Femur (tissue), 1 donor: ENCODE measurements at regions not wholly inside any gene's neighbourhood (a gene's known extent, or its start where the extent isn't known, plus 50 kb on each side); places are given as distances from the start of the nearest gene placed in this dataset.
A peak's percentile ranks its signal among the peaks of the same experiment; 100 is the strongest.

Experiments used
- DNase-seq: peaks from one replicate; pipeline ENCODE4 v3.0.0-alpha.2; 2017

DNA sequence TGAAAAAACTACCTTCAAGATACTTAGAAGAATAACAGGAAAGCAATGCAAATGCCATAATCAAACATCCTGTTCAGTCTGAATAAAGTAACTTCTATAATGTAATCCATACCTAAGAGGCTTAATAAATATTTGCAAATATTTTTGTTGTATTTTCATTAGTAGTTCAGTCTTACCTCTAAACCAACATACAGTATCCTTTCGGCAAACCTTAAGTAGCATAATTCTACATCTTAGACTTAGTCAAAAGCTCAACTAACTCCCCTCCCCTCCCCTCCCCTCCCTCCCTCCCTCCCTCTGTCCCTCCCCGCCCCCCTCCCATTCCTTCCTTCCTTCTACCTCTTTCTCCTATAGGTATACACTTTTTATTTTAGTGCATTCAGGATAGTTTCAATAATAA, 1373.2 kb downstream of the SUCLG1 start:
- no peak for DNase-seq

GRCh38 chr2:83081826-83082690, 1377.0 kb downstream of the SUCLG1 start:
- DNase-seq: peak; percentile 25

GRCh38 chr2:83079007-83079406, 1380.1 kb downstream of the SUCLG1 start:
- no peak for DNase-seq

GRCh38 chr2:83072767-83073166, 1386.3 kb downstream of the SUCLG1 start:
- no peak for DNase-seq

GRCh38 chr2:83071914-83072313, 1387.2 kb downstream of the SUCLG1 start:
- no peak for DNase-seq

- DNase-seq: no peak
Measured at GRCh38 chr2:83071352-83071751, 1387.7 kb downstream of the SUCLG1 start.

- no peak for DNase-seq
Measured at GRCh38 chr2:83069724-83070123, 1389.4 kb downstream of the SUCLG1 start.

- no peak for DNase-seq
Measured at GRCh38 chr2:83068714-83069113, 1390.4 kb downstream of the SUCLG1 start.

GRCh38 chr2:83067947-83068346, 1391.1 kb downstream of the SUCLG1 start:
- no peak for DNase-seq

DNA sequence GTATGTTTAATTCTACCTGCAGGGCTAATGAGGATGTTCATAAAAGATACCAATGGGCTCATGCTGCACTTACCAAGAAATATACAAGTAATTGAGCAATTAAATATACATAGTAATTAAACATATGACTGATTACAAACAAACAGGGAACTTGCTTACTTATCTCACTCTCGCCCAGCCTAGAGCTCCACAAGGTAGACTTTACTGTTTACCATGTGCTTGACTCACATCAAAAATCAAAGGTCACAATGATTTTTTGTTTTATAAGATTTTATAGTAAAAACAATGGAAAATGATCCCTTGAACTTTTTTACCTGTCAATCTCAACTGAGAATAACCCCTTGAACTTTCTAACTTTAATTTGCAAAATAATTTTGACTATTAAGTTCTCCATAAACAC, 1395.1 kb downstream of the SUCLG1 start:
- DNase-seq: no peak

DNA sequence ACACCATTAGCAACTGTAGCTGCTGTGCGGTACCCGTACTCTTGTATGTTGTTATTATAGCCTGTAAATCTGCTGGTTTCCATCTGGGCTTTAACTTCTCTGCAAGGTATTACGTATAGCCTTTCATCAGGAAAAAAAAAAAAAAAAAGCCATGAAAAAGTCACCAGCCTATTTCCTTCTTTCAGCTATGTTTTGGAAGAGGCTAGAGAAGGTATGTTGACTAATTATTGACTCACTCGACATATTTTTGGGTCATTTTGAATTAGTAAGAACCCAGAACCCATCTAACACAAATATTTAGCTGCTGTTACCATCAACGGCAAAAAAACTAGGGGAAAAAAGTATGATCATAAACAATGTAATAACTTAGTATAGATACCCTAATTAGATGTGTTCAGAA, 1395.6 kb downstream of the SUCLG1 start:
- DNase-seq: no peak

DNA sequence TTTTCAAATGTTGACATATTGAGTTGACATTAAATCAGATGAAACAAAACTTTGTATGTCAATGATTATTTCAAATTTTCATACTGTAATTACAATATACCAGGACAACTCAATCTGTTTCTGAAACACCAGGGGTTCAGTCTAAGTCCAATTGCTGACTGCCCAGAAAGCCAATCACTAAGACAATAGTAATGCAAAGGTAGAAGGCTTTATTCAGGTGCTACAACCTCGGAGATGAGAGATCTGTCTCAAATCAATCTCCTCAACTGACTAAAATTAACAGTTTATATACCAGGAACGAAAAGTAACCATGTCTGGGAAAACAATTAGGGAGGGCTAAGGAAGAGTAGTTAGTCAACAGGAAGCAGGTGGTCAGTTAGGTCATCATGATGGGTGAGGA, 1400.4 kb downstream of the SUCLG1 start:
- no peak for DNase-seq

DNA sequence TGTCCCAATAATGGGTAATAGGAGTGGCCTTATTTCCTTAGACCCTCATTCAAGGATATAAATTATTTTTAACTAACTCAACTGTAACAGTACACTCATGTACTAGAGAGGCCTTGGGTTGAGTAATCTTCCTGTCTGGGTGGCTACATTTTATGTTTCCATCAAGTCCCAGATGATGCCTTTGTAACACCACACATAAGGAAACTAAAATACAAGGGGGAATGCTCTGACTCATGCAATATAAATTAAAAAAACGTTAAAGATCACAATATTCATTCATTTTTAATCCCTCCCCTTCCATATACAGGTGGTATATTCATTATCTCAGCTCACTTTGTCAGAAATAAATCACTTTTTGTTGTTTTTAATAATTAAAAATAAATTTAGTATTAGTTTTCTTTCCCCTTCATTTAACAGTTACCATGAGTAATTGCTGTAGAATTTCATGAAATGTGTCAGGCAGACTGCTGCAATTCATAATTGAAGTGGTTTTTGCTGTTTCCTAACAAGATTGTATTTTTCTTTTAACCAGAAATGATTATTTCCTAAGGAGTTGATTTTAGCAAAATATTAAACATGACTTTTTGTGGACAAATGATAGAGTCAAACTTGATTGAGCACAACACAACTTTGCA, 1403.6 kb downstream of the SUCLG1 start:
- DNase-seq: no peak

DNA sequence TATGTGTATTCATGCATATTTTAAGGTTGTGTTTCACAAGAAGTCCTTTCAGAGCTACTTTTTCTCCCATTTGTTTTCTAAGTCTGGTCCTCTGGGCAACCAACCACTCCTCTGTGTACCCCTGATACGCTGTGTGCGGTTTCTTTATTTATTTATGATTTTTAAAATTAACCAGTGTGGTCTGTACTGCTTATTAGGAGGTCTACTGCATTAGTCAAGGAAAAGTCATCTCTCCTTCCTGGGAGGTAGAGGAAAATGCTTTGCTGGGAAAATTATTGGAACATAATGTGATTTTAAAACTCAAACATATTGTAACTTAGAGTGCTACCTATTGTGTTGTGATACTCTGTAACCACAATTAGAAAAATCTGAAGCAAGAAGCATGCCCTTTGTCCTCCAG, 1404.3 kb downstream of the SUCLG1 start:
- DNase-seq: no peak

DNA sequence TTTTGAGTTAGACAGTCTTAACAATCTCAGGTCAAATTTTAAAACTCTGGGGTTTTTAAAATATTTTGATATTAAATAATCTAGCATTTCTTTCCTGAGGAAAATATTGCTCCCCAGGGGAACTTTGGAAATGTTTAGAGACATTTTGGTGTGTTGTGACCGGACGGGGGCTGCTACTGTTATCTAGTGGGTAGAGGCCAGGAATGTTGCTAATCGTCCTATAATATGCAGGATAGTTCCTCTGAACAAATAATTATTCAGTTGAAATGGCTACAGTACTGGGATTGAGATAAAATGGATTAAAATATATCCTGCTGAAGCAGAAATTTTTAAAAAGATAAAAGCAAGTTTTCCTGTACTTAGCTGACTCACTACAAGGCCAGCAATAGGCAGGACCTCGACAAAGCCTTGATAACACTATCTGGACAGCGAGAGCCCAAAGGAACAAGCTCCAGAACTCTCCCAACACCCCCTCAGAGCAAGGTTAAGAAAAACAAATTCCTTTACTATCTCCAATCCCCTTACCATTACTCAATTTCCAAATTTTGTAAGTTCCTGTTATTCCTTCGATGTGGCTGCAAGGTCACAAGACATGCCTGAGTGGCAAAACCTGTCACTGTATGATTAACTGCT, 1407.4 kb downstream of the SUCLG1 start:
- no peak for DNase-seq

- no peak for DNase-seq
Measured at GRCh38 chr2:83042053-83042452, 1417.0 kb downstream of the SUCLG1 start.

DNA sequence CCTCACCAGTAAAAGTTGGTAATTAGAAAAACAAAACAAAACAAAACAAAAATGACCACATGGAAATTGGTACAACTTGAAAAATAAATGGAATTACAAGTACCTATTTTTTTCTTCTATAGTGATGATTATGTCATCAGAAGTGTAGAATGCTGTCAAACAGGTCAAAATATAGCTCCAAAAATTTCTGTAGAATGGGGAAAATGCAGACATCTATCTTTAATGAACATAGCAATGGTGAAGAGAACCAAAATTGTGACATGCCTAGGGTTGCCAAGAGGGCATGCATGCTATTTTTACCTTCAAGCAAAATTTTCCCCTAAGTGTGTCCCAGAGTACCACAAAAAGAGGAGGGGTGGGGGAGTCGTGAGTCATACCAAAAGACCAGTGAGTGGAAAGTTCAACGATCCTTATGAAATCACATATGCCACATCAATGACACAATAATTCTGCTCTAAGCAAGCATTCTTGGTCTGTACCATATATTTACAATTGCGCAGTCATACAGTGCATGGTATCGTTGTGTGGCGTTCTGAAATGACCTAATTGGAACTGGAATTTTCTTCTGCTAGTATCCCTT, 1436.4 kb downstream of the SUCLG1 start:
- DNase-seq: peak; percentile 25

- no peak for DNase-seq
Measured at GRCh38 chr2:83017366-83018090, 1441.6 kb downstream of the SUCLG1 start.

- no peak for DNase-seq
Measured at GRCh38 chr2:83016343-83017110, 1442.6 kb downstream of the SUCLG1 start.

DNA sequence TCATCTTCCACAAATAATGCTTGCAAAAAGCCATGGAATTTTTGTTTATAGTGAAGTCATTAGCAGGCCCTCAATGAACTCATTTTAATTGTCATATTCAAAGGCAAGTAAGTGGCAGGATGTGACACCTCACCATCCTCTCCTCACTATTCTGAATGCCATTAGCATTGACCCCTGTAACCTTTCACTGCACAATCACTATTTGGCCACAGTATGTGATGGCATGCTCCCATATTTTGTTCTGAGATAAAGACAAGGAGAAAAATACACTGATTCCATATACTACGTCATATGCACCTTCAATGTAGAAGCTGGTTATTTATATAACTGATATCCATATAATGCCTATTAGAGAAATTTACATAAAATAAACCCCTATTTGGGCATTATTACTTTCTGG, 1443.2 kb downstream of the SUCLG1 start:
- DNase-seq: no peak

DNA sequence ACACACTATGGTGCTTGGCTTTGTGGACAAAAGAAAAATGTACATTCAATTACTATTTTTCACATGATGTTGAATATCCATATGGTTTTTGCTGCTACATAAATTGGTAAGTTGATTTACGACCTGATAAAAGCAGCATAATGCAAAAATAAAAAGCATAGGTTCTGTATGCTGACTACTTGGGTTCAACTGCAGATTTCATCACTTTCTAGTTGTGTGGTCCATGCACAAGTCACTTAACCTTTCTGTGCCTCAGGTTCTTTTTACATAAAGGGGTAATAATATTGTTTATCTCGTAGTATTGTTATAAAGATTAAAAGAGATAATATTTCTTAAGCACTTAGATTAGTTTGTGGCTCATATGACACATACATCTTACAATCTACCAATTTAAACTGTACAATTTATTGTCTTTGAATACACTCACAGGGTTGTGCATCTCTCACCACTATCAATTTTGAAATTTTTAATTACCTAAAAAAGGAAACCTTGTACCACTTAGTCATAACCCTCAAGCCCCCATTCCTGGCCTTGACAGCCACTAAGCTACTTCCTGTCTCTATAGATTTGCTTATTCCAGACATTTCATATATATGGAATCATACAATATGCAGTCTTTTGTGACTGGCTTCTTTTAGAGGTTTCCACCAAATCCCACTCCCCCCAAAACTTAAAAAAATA, 1443.9 kb downstream of the SUCLG1 start:
- DNase-seq: no peak

- DNase-seq: no peak
Measured at GRCh38 chr2:83014462-83014861, 1444.6 kb downstream of the SUCLG1 start.
